ACC112 (cell line): ENCODE measurements at regions not wholly inside any gene's neighbourhood (a gene's known extent, or its start where the extent isn't known, plus 50 kb on each side); places are given as distances from the start of the nearest gene placed in this dataset.

Experiments used
- H2AFZ ChIP-seq: fragments of 200-600 bp; sonication (generic); one replicate; pipeline ENCODE4 v1.6.0; 2017; ENCODE audit warnings: antibody characterized with exemption, low read length; ENCODE audit not compliant: unreplicated experiment
- H3K27ac ChIP-seq: fragments of 200-600 bp; sonication (generic); 2 replicates; pipeline ENCODE4 v1.5.1; 2014; ENCODE audit warnings: low read depth, mild to moderate bottlenecking, antibody characterized with exemption, low read length, moderate library complexity
- H3K27me3 ChIP-seq: fragments of 200-600 bp; sonication (generic); 2 replicates; pipeline ENCODE4 v1.6.1; 2014; ENCODE audit warnings: mild to moderate bottlenecking, antibody characterized with exemption, low read length, moderate library complexity, mixed read lengths; ENCODE audit not compliant: insufficient read depth
- H3K36me3 ChIP-seq: fragments of 200-600 bp; sonication (generic); 2 replicates; pipeline ENCODE4 v1.6.1; 2016; ENCODE audit warnings: mild to moderate bottlenecking, antibody characterized with exemption, low read length, moderate library complexity, mixed read lengths; ENCODE audit not compliant: insufficient read depth
- H3K4me1 ChIP-seq: fragments of 200-600 bp; sonication (generic); one replicate; pipeline ENCODE4 v1.6.1; 2016; ENCODE audit warnings: low read length, mixed read lengths; ENCODE audit not compliant: insufficient read depth, unreplicated experiment, control insufficient read depth
- H3K4me3 ChIP-seq: fragments of 200-600 bp; sonication (generic); 2 replicates; pipeline ENCODE4 v1.5.1; 2014; ENCODE audit warnings: mild to moderate bottlenecking, low read depth, low read length
- H3K79me2 ChIP-seq: fragments of 200-600 bp; sonication (generic); one replicate; pipeline ENCODE4 v1.6.0; 2016; ENCODE audit warnings: low read length; ENCODE audit not compliant: control insufficient read depth, unreplicated experiment, insufficient read depth

DNA sequence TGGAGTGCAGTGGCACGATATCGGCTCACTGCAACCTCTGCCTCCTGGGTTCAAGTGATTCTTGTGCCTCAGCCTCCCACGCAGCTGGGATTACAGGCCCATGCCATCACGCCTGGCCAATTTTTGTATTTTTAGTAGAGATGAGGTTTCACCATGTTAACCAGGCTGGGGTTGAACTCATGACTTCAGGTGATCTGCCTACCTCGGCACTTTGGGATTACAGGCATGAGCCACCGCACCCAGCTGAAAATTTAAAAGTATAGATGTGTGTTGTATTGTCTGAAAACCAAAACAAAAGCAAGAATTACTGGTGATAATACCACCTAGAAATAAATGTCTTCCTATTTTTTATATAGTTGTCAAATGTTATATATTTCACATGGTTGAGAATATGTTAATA is 162.0 kb upstream of the DMRT1 start:
- Histone ChIP-seq H3K27me3 (no peaks in the 10 kb centered on the region), H3K79me2 (no peaks in the 10 kb centered on the region), H3K36me3 (no peaks in the 10 kb centered on the region), H2AFZ (no peak overlapping the region), H3K4me1 (peaks cover 39% of the 10 kb centered on the region), H3K4me3 (no peak overlapping the region), H3K27ac (no peak overlapping the region)

DNA sequence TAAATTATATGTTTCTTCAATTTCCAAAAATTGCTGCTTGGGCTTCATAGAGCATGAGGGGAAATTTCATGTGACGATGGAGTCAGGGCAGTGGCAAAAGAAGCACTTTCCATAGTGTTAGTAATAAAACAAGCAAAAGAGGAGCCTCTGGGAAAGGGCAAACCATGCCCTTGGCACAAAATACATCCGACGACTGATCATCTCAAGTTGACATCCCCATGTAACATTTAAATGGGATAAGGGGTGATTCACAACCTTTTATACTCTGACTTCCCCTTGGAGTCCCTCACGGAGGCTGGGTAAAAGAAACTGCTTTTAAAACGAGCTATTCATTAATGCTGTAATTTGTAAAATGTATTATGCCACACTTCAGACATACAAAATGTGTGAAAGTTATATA is 161.4 kb upstream of the DMRT1 start:
- Histone ChIP-seq H2AFZ (no peak overlapping the region), H3K4me3 (no peak overlapping the region), H3K27me3 (no peaks in the 10 kb centered on the region), H3K36me3 (no peaks in the 10 kb centered on the region), H3K27ac (no peak overlapping the region), H3K4me1 (peaks cover 42% of the 10 kb centered on the region), H3K79me2 (no peaks in the 10 kb centered on the region)

DNA sequence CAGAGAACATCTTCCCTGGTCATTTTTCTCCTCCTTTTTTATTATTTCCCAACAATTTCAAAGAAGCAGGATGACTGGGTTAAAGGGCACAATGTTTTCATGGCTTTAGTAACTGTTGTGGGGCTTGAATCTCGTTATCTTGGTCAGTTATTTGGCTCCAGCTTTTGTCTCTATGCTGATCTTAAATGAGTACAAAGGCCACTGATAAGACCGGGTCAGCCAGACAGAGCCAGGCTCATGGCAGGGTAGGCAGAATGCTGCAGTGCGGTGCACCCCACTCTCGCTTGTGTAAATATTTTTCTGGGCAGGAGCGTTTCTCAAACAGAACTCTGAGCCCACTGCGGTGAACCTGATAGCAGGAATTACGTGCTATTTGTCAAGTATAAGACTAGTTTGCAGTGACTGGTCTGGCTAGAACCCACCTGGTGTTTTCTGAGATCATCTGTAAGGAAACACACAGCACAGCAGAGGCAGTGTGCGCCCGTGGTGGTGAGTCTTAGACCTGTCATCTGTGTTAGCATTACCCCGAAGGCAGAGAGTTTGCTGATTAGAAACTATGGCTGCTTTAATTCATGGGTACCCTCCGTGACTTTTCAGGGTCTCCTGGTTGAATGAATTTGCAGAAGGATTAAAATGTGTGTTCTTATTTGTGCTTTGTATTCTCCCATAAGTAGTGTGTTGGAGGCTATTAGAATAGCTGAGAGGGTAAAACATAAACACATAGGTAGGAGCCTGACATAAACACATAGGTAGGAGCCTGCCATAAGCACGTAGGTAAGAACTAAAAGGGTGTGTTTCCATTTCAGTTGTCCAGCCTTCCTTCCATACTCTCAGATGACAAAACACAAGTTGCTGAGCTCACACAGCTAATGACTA is 158.6 kb upstream of the DMRT1 start:
- peak overlapping the region; percentile 91 for H3K27ac ChIP-seq
- peak overlapping the region; percentile 46 for H2AFZ ChIP-seq
- H3K4me3 ChIP-seq = no peak overlapping the region
- no peaks in the 10 kb centered on the region for H3K79me2 ChIP-seq
- H3K27me3 ChIP-seq = no peaks in the 10 kb centered on the region
- peaks cover 54% of the 10 kb centered on the region for H3K4me1 ChIP-seq
- no peaks in the 10 kb centered on the region for H3K36me3 ChIP-seq

GRCh38 chr9:683509-684021 is 157.9 kb upstream of the DMRT1 start:
- H3K36me3 ChIP-seq = no peaks in the 10 kb centered on the region
- no peaks in the 10 kb centered on the region for H3K79me2 ChIP-seq
- H3K4me1 ChIP-seq = peaks cover 48% of the 10 kb centered on the region
- H3K27me3 ChIP-seq = no peaks in the 10 kb centered on the region
- H3K27ac ChIP-seq = peak overlapping the region; percentile 91
- H2AFZ ChIP-seq = peak overlapping the region; percentile 72
- peak overlapping the region; percentile 71 for H3K4me3 ChIP-seq

DNA sequence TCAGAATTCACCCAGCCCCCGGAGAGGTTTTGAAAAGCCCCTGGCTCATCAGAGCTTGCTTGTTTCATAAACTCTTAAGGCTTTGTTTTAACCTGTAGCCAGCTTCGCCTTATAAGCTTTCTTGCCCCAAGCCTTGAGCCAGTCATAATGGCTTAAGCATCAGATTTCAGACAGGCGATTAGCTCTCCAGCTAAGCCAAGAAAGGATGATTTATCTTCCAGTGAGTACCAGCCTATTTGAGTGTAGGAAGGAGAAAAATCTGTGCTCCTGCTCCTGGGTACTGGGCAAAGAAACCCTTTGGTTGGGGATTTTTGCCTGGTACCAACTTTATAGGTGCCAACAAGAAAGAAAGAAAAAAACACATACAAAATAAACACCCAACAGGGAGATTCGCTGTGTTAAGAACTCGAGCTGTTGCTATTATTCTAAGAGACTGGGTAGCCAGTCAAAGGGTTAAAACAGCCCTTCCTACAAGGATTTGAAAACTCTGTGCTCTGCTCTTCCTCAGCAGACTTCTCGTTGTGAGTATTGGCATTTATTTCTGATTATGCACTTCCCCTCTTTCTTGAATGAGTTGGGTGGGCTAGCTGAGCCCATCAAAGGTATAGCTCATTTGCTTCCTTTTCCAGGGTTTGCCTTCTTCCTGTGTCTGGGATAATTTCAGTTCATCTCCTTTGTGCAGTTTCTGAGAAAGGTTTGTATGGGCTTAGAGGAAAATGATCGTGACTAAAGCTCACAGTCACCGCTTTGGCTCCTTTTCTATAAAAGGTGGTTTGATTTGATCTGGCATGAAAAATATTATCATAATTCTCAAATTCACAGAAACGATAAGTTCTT is 157.2 kb upstream of the DMRT1 start:
- Histone ChIP-seq H3K4me1 (peaks cover 48% of the 10 kb centered on the region), H2AFZ (peak overlapping the region; percentile 72), H3K4me3 (peak overlapping the region; percentile 71), H3K36me3 (no peaks in the 10 kb centered on the region), H3K27ac (peak overlapping the region; percentile 91), H3K79me2 (no peaks in the 10 kb centered on the region), H3K27me3 (no peaks in the 10 kb centered on the region)

- no peaks in the 10 kb centered on the region for H3K36me3 ChIP-seq
- no peaks in the 10 kb centered on the region for H3K79me2 ChIP-seq
- H3K27me3 ChIP-seq = no peaks in the 10 kb centered on the region
- H3K4me1 ChIP-seq = peaks cover 48% of the 10 kb centered on the region
- peak overlapping the region; percentile 71 for H3K4me3 ChIP-seq
- H2AFZ ChIP-seq = peak overlapping the region; percentile 72
- peak overlapping the region; percentile 91 for H3K27ac ChIP-seq
These were observed 156.6 kb upstream of the DMRT1 start for GRCh38 chr9:684941-685340.

GRCh38 chr9:686321-686813 is 155.1 kb upstream of the DMRT1 start:
- no peaks in the 10 kb centered on the region for H3K36me3 ChIP-seq
- peak overlapping the region; percentile 91 for H3K27ac ChIP-seq
- H3K4me1 ChIP-seq = peaks cover 48% of the 10 kb centered on the region
- H3K79me2 ChIP-seq = no peaks in the 10 kb centered on the region
- no peaks in the 10 kb centered on the region for H3K27me3 ChIP-seq
- peak overlapping the region; percentile 10 for H2AFZ ChIP-seq
- H3K4me3 ChIP-seq = peak overlapping the region; percentile 71

DNA sequence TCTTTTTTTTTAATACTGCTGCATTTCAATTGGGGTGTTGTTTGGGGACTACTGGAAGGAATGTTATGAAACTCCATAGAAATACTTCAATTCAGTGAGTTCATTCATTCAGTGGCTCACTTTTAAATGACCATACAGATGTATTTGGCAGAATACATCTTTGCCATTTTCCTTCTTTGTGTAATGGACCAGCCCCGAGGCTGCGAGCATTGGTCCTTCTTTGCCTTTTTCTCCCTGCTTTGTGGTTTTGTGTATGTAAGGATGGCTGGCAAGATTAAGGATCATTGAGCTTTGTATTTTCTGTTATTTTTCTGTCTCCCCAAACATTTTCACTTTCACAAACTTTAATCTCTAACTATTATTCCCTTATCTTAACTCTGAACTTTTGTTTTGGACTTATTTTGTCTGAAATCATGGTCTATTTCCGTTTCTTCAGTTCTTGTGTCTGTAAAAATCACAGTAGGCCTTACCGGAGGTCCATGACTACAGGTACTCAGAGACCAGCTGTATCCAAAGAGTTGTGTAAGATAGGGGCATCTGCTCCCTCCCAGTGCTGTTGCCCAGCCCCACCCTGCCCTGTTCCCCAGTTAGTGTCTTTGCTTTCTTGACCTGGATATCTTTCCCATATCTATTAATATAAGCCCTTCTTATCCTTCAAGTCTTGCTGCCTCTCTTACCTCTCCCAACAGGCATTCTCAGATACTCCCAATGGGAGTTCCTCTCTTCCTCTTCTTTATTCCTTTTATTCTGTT is 154.3 kb upstream of the DMRT1 start:
- peak overlapping the region; percentile 46 for H3K4me3 ChIP-seq

DNA sequence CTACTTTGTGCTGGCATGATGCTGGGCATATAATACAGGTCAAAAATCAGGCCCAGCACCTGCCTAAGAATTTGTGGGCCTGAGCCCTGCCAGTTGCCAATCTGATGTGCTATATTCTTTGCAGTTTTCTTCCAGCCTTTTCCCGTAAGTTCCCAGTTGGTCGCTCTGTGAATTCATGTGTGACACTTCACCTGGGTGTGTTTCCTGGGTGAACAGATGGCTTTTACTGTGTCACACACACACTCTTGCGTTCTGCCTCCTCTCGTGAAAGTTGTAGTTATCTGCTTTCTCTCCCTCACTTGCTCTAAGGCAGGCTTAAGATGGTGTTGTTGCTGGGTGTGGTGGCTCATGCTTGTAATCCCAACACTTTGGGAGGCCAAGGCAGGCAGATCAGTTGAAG is 153.5 kb upstream of the DMRT1 start:
- H3K4me3 ChIP-seq = no peak overlapping the region
- H3K27ac ChIP-seq = no peak overlapping the region
- no peaks in the 10 kb centered on the region for H3K79me2 ChIP-seq
- peaks cover 45% of the 10 kb centered on the region for H3K4me1 ChIP-seq
- H3K27me3 ChIP-seq = no peaks in the 10 kb centered on the region
- H2AFZ ChIP-seq = no peak overlapping the region
- H3K36me3 ChIP-seq = no peaks in the 10 kb centered on the region

More for the DNA sequence above, 154.3 kb upstream of the DMRT1 start:
- Histone ChIP-seq H3K27ac (peak overlapping the region; percentile 91), H3K27me3 (no peaks in the 10 kb centered on the region), H3K79me2 (no peaks in the 10 kb centered on the region), H2AFZ (peak overlapping the region; percentile 10), H3K4me1 (peaks cover 48% of the 10 kb centered on the region), H3K36me3 (no peaks in the 10 kb centered on the region)

DNA sequence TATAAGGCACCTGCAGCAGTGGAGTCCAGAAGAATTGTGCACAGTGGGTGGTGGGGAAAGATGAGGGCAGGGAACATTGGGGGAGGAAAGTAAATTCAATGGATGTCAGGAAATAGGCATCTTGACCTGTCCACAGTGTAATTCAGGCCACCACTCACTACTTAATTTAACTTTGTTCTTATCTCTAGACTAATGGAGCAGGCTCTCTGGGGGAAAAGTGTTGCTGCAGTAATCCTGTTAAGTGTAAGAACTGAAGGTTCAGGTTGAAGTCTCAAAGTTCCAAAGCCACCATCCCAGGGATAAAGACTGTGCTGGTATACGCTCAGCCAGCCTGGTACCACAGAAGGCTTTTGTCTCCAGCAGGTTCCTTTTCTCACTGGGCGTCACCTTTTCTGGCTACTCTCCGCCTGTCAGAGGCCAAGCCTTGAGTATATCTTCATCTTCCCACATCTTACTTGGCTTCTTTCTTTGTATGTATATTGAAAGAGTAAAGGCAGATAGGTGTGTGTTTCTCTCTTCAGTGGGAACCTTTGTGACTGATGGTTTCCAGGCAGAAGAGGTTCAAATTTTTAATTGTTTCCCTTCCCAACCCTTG is 150.9 kb upstream of the DMRT1 start:
- Histone ChIP-seq H3K27me3 (no peaks in the 10 kb centered on the region), H2AFZ (no peak overlapping the region), H3K4me1 (peaks cover 46% of the 10 kb centered on the region), H3K79me2 (no peaks in the 10 kb centered on the region), H3K36me3 (no peaks in the 10 kb centered on the region), H3K4me3 (no peak overlapping the region), H3K27ac (no peak overlapping the region)
